GM18520 (cell line): ENCODE measurements at regions not wholly inside any gene's neighbourhood (a gene's known extent, or its start where the extent isn't known, plus 50 kb on each side); places are given as distances from the start of the nearest gene placed in this dataset.

Experiments used
- ATAC-seq: cut with Tn5 transposase; IDR thresholded peaks from one replicate; pipeline ENCODE4 v1.9.1; 2021; ENCODE audit not compliant: unreplicated experiment

DNA sequence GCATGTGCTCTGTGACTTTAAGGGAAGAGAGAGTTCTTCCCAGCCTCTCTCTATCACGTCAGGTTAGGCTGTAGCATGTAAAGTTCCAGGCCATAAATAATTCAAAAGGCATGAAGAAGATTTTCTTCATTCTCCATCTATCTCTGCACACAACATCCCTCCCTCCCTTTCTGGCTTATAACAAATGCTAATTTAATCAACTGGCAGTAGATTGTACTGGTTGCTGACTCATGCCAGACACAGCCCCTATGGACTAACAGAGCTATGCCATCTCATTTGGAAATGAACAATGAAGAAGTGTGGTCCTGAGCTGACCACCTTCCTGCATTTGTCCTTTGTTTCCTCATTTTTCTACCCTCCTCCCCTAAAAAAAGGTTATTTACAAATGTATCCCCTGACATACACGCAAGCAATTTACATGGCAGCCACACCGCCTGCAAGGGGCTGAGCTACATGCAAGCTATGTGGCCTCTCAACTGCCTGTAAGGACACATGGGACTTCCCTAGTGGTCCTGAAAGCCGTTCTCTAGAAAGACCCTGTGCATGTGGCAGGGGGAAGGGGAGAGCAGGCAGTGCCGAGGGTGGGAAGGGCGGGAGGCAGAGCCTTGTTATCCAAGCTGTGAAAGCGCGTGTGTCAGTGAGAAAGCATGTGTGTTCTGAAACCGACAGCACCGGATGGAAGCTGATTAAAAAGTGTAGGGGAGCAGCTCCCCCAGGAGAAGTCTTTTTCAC is 90.9 kb upstream of the KLF7 start:
- ATAC-seq, result no peak

DNA sequence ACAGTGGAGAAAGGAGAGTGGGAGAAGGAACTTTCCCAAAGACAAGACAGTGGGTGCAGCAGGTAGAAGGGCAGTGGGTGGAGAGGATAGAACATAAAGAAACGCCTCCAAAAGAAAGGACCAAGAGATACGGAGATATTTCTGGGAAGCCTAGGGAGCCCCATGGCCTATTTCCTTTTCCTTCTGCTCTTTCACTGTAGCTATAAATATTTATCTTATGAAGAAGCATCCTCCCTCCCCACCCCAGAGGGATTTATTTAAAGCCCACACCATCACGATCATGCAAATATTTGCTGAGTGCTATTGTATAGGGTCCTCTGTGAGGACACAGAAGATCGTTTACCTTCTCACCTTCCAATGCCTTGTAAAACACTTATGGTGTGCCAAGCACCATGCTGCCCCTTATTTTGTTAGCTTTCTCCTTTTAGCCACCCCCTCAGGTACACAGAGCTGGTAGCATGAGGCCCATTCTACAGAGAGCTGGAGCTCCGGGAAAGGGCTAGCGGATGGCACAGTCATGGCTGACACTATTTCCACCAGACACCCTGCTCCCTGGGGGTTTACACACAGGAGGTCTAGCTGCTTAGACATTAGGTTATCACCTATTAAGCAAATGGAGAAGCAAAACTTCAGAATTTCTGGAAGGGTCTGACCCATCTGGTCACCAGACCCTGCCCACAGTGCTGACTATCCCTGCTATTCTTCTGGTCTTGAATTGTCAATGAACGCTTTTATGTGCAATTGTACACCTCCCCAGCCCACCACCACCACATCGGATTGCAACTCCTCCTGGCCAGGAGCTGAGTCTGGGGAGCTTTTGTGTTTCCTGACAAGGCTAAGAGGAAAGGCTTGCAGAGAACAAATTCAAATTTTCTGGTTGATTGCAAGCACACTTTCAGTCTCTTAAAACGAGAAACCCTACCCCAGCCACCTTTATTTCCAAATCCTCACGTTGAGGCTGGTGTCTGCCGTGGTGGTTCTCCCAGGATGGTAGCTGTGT is 91.8 kb upstream of the KLF7 start:
- no peak for ATAC-seq

DNA sequence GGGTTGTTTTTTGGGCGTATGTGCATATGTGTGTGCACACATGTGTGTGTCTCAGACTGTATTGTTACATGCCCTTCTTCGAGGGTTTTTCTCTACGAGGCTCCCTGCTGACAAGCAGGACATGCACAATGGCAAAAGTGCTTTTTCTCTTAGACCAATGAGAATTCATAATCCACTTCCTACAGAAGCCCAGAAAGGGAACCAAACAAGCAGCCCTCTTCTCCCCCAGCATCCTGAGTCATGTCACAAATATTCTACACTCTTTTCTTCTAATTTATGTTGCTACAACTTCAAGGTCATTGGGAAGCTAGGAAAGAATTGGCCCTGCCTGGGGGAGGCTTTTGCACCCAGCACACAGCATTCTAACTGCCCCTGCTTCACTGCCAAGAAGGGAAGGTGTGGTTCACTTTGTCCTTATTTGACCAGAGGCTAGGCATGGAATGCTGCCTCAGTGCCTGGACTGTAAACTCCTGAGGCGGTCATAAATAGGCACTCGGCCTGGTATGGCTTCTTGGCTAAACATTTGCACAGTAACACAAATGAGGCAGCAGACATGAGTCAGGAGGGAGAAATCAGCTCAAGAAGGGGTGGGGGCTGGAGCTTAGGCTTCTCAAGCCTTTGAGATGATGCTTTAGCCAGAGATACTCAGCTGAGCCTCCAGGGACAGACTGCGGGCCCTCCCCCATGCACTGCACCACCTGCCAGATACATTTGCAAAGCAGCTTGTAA is 92.7 kb upstream of the KLF7 start:
- ATAC-seq, result no peak

DNA sequence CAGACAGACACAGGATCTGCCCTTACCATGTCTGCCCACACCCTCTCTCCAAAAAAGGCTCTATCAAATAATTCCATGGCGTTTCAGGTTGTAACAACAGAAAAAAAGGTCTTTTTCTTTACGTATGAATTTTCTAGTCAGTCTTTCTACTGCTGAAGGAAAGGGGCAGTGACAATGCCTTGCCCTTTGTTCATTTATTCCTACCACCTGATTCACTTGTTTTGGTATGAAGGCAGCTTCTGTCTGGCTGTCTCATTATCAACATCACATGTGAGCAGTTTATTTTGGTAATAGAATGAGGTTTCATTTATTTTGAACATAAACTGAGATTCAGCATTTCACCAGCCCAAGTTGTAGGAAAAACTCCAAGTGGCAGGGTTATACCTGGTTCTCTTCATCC is 94.3 kb upstream of the KLF7 start:
- no peak for ATAC-seq

DNA sequence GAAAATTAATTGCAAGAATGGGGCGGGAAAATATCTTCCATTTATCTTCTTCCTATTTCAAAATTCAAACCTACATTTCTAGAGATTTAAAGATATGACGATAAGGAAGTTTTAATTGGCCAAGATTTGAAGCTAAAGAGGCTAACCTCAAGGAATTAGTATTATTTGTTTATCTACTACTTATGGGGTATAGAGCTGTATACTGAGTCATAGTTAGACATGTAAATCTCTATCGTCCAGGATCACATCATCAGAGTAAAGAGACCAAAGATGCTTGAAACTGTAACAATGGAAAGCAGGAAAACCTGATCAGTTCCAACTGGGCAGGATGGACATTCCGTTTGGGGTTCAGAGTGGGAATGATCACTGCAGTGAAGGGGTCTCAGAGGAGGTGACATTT is 95.2 kb upstream of the KLF7 start:
- ATAC-seq, result no peak

DNA sequence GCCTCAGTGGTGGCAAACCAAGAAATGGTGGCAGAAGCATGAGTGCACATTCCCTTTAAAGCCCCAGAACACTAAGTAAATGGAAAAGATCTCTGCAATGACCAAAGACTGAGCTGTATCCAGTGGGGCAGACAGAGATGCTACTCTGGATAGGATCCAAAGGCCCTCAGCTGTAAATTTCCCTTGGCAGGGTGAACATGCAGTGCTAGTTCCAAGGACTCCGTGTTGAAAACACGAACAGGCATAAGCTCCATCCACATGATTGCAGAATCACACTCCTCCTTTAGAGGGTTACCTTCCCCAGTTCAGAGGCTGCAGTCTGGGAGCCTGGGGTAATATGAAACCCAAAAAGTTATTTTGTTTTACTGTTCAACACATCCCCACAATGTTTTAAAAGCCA is 98.6 kb upstream of the KLF7 start:
- ATAC-seq, result no peak

DNA sequence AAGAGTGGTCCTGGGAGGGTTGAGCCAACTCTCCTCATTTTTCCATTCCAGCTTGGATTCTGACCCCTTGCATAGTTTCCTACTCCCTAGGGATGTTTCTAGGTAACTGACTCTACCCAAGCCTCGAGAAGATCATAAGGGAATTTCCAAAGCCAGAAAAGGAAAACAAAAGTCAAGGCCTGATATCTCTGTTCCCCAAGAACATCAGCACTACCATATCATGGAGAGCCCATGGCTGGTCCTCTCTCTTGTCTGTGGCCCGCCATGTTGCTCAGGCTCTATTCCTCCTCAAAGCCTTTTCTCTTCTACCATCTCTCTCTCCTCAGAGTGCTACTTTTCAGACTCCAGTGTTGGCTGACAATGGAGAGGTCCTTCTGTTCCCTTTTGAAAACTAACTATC is 99.6 kb upstream of the KLF7 start:
- no peak for ATAC-seq

DNA sequence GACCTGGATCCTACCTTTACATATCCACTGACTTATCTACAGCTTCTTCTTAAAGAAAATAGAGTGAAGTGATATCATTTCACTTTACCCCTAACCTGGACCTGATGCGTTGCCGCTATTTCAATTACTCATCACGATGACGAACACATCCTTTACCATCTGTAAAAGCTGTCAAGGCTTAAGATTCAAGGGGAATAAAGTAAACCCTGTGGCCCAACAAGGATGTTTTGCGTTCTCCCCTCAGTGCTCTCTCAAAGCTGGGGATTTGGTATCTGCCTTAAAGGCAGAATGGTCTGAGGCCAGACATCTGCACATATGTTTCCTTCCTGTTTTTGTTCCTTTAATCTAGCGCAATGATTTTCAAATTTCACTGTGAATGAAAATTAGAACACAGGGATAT is 100.1 kb upstream of the KLF7 start:
- ATAC-seq, result no peak

DNA sequence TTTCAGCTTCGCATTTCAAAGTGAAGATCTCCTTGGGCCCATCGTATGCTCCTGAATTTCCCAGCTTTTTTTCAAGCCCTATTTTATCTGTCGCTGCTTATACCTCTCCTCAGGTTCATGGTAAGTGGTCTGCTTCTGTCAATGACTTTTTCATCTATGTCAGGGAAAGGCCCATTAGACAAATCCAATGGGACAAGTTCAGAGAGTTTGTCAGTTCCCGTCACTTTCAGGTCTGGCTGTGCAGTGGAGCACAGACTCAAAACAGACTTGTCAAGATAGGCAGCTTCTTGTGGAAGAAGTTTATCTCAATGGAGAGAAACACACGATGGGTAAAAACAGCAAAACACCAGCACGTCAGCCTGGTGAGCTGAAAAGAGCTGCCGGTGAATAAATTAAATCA is 100.9 kb upstream of the KLF7 start:
- ATAC-seq, result no peak

DNA sequence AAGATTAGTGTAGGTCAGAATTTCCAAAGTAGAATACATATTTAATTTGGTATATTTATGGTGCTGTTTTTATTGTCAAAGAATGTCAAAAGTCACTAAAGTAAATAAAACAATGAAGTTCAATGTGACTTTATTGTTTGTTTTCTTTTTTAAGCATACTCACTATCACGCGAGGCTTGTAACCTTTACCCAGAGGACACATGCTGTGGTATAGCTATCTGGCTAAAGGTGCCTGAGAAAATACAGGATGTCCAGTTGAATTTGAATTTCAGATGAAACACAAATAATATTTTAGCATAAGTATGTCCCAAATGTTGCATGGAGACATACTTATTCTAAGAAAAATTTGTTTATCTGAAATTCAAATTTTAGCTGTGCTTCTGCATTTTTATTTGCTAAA is 103.3 kb upstream of the KLF7 start:
- no peak for ATAC-seq

DNA sequence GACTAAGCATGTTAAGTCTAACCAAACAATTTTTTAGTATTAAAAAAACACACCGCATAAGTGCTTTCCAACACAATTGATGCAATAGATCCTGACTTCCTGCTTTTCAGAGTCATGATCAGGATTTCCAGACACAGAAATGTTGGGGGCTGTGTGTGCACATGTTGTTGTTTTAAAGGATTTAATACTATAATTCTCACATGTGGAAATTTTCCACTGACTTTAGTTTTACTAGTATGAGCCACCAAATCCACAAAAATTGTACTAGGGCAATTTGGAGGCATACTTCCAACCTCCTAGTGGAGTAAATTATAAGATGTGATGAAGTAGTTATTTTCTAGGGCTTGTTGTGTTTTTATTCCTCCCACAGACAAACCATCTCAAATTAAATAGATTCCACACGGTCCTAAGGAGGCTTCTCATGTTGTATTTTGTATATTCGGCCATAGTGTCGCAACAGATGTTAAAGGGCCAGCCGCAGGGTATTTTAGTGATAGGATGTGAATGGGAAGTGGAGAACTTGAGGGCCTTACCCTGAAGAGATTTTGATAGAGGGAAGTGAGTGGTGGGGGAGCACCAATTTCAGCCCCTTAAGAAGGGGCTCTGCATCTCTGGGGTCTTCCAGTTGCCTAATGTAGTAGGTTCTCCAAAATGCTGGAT is 108.9 kb upstream of the KLF7 start:
- no peak for ATAC-seq

DNA sequence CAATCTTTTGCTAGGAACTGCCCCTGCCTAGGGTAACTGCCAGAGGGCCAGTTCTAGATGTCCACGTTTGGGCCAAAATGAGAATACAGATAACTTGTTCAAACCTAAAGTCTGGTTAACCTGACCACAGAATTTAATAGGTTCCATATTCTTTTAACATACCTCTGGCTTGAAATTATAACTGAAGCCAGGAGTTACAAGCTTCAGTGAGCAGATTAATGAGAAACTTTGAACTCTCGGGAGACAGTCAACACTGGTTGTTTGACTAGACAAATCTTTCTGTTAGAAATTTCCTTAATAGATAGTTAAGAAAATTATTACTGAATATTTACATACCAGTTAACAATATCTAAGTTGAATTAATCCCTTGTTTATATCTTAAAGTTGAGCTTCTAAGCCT is 110.0 kb upstream of the KLF7 start:
- ATAC-seq, result no peak

DNA sequence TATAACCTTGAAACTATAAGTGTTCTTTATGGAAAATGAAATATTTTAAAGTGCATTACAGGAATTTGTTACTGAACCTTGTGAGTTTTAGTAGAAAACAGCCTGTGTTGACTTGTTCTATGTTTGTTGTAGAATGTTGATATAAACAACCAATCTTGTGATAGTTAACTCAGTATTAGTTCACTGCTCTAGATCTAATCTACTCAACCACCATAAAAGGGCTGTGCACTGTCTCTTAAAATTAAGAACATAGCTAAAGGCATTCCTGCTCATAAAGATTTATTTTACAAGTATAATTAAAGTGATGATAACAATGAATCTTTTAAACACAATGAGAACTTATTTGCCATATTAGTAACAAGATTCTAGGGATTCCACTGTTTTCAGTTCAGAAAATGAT is 110.5 kb upstream of the KLF7 start:
- ATAC-seq, result no peak

DNA sequence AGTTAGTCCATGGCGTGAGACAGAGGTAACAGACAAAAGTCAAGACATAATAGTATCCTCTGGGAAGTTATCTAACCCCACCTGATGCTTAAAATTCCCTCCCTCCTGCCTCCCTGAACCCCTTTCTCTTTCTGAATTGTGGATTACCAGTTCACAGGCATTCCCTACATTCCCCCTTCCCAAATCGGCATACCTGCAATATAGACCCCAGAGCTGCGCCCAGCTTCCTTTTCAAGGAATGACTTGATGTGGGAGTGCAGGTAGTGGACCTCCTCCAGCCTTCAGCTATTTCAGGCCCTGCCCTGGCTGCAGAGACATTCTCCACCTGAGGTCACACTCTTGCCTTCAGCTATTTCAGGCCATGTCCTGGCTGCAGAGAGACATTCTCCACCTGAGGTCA is 111.1 kb upstream of the KLF7 start:
- no peak for ATAC-seq

DNA sequence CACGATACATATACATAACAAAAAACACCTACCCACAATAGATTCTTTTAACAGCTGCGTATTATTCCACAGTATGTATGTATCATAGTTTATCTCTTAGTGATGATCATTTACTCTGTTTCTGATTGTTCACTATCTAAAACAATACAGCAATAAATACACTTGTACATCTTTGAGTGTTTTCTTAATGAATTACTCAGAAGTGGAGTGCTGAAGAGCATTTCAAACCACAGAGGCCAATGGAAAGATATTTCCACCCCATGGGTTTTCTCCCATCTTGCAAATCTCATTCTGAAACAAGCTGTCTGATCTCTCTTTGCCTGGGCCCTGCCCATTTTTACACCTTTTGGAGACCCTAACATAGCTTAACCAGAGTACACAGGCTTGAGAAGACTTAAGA is 113.8 kb upstream of the KLF7 start:
- ATAC-seq, result no peak

DNA sequence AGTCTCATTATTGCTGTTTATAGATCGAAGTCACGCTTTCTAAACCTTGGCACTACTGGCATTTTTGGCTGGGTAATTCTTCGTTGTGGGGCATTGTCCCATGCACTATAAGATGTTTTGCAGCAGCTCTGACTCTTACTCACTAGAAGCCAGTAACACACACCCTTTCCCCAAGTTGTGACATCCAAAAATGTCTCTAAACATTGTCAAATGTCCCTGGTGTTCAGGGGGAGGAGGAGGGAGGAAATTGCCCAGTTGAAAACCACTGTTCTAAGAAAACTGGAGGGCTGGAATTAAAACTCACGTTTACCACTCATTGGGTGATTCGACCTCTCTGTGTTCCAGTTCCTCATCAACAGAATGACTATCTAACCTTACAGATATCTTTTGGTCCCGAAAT is 115.7 kb upstream of the KLF7 start:
- no peak for ATAC-seq

DNA sequence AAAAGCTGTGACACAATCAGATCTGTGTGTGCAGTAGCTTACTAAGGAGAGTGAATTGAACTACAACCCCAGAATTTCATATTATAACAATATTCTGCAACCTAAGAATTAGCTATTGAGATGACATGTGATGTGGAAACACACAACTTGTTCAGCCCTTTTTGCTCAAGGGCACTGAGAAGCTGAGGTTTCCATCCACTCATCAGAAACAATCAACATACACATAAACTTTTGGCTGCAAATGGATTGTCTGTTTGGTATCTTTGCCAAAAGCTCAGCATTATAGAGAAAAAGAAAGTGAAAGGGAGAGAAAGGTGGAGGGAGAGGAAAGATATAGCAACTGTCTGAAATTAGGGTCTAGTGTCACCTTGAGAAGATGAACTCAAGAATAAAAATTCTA is 117.2 kb upstream of the KLF7 start:
- no peak for ATAC-seq

DNA sequence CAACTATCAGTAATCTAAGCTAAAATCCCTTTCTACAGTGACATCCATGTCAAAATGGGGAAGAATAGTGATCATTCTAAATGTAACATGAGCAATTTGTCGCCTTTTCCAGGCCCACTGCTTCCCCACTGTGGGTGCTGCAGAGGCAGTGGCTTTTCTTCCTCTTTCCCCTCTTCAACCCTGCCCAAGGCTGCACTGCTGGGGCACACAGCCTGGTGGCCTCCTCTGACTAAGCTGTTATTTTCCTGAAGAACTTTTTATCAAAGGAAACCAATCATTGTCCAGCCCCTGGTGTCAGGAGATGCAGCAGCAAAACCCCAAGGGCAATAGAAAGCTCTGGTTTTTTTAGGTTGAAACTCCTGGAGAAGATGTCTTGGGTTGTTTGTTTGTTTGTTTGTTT is 117.6 kb upstream of the KLF7 start:
- no peak for ATAC-seq

DNA sequence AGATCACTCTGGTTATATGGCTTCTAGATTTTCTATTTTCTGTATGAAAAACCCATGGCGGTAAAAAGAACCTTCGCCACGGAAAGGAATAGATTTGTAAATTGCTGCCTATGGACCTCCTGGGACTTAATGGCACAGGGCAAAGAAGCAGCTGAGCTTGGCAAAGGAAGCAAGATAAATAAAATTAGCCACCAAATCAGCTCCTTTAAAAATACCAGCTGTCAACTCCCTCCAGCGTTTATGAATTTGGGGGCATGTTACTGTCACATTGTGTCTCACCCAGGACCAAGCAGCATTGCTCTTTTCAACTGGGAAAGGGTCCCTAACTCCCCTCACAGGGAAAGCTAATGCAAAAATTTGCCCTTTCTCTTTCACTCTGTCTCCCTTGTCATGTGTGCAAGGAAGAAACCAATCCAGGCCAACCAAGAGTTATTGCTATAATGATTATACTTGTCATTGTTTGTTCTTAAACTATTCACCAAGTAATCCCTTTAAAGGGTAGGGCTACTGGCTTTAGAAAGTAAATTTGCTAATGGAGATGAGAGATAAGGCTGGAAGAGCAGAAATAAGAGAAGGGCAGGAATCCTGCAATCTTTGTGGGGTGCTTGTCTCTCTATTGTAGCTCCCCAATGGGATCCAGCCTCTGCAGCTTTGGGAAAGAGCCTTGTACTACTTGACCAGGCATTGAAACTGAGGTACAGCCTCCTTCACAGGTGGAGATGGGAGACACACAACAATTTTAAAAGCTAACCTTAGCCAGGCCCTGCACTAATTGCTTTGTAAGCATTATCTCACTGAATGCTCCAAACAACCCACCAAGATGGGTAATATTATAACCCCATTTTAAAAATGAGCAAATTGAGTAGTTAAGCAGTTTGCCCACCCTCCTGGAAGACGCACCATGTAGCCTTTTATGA is 119.1 kb upstream of the KLF7 start:
- no peak for ATAC-seq

DNA sequence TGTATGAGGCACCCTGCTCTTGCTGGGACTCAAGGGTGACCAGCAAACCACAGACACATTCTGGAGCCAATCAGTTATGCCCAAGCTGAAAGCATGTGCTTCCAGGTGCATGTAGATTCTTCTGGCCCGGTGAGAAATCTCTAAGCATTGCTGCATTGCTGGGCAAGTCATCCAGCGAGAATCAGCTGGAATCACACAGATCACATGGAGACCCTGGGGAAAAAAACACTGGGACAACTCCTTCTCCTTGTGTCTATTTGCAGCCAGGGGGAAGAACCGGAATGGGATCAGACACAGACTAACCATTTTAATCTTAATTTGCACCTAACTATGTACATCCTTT is 119.7 kb upstream of the KLF7 start:
- ATAC-seq, result no peak
